Activated CD4-positive, alpha-beta T cell treated with anti-CD3 and anti-CD28 coated beads, Interleukin-2, amount 10 ng/mL, durations not matched to agents 24 days and 14 days (primary cell): ENCODE measurements at regions not wholly inside any gene's neighbourhood (a gene's known extent, or its start where the extent isn't known, plus 50 kb on each side); places are given as distances from the start of the nearest gene placed in this dataset.

Experiments used
- DNase-seq: peaks from one replicate; pipeline ENCODE4 v3.0.0; 2022
- H3K27ac Mint-ChIP-seq: one replicate; pipeline ENCODE4 v1.8.0; 2022; ENCODE audit warnings: mild to moderate bottlenecking, mixed read lengths
- H3K27me3 Mint-ChIP-seq: one replicate; pipeline ENCODE4 v1.8.0; 2022; ENCODE audit warnings: mixed read lengths
- H3K36me3 Mint-ChIP-seq: one replicate; pipeline ENCODE4 v1.8.0; 2022; ENCODE audit warnings: low read depth, mild to moderate bottlenecking, mixed read lengths
- H3K4me1 Mint-ChIP-seq: one replicate; pipeline ENCODE4 v1.8.0; 2021; ENCODE audit warnings: mixed read lengths
- H3K4me3 Mint-ChIP-seq: one replicate; pipeline ENCODE4 v1.8.0; 2022; ENCODE audit warnings: mild to moderate bottlenecking, moderate library complexity, mixed read lengths
- H3K9me3 Mint-ChIP-seq: one replicate; pipeline ENCODE4 v1.8.0; 2021; ENCODE audit warnings: mixed read lengths
- intact Hi-C: fragments of 100-400 bp; cut with micrococcal nuclease; formaldehyde crosslinking; loops from one replicate; pipeline ENCODE4 v1.15.1; 2023

GRCh38 chr15:38652183-38652794 lies 87.7 kb upstream of the RASGRP1 start:
- Mint-ChIP-seq H3K4me3 (peak overlapping the region; percentile 82), H3K9me3 (no peaks in the 10 kb centered on the region), H3K27ac (peak overlapping the region; percentile 90), H3K4me1 (peaks cover 68% of the 10 kb centered on the region), H3K36me3 (peaks cover 10% of the 10 kb centered on the region), H3K27me3 (no peaks in the 10 kb centered on the region)
- intact Hi-C loops: no loop called here
- DNase-seq: peak; percentile 72

GRCh38 chr15:38652998-38653397 lies 88.4 kb upstream of the RASGRP1 start:
- Mint-ChIP-seq H3K4me1 (peaks cover 65% of the 10 kb centered on the region), H3K4me3 (peak overlapping the region; percentile 82), H3K9me3 (no peaks in the 10 kb centered on the region), H3K27ac (peak overlapping the region; percentile 90), H3K27me3 (no peaks in the 10 kb centered on the region), H3K36me3 (peaks cover 10% of the 10 kb centered on the region)
- DNase-seq: peak; percentile 95
- intact Hi-C loops: loop anchor here (1.0 kb wide), 3 partner anchors 12 to 30 kb away; no protein-coding TSS in a partner anchor

GRCh38 chr15:38658431-38658830 lies 93.8 kb upstream of the RASGRP1 start:
- peaks cover 7% of the 10 kb centered on the region for H3K36me3 Mint-ChIP-seq

GRCh38 chr15:38660738-38661137 lies 96.1 kb upstream of the RASGRP1 start:
- peaks cover 3% of the 10 kb centered on the region for H3K9me3 Mint-ChIP-seq
- no peaks in the 10 kb centered on the region for H3K27me3 Mint-ChIP-seq
- intact Hi-C loops: loop anchor here (1.0 kb wide), 2 partner anchors 10 kb away; no protein-coding TSS in a partner anchor
- peak; percentile 74 for DNase-seq
- H3K36me3 Mint-ChIP-seq: peaks cover 4% of the 10 kb centered on the region
- peak overlapping the region; percentile 85 for H3K27ac Mint-ChIP-seq
- peaks cover 63% of the 10 kb centered on the region for H3K4me1 Mint-ChIP-seq
- peak overlapping the region; percentile 73 for H3K4me3 Mint-ChIP-seq

More at GRCh38 chr15:38658431-38658830, 93.8 kb upstream of the RASGRP1 start:
- DNase-seq: no peak
- H3K4me1 Mint-ChIP-seq: peaks cover 61% of the 10 kb centered on the region
- no peaks in the 10 kb centered on the region for H3K9me3 Mint-ChIP-seq
- no peaks in the 10 kb centered on the region for H3K27me3 Mint-ChIP-seq
- intact Hi-C loops: no loop called here
- peak overlapping the region; percentile 20 for H3K4me3 Mint-ChIP-seq
- H3K27ac Mint-ChIP-seq: peak overlapping the region; percentile 51

GRCh38 chr15:38662033-38662802 lies 97.6 kb upstream of the RASGRP1 start:
- H3K4me1 Mint-ChIP-seq: peaks cover 73% of the 10 kb centered on the region
- peak overlapping the region; percentile 24 for H3K4me3 Mint-ChIP-seq
- H3K27ac Mint-ChIP-seq: peak overlapping the region; percentile 53

GRCh38 chr15:38662805-38663204 lies 98.2 kb upstream of the RASGRP1 start:
- Mint-ChIP-seq H3K27ac (peak overlapping the region; percentile 53), H3K9me3 (peaks cover 10% of the 10 kb centered on the region), H3K27me3 (no peaks in the 10 kb centered on the region), H3K36me3 (peaks cover 4% of the 10 kb centered on the region), H3K4me3 (no peak overlapping the region), H3K4me1 (peaks cover 76% of the 10 kb centered on the region)
- intact Hi-C loops: no loop called here
- no peak for DNase-seq

More at GRCh38 chr15:38662033-38662802, 97.6 kb upstream of the RASGRP1 start:
- Mint-ChIP-seq H3K9me3 (peaks cover 4% of the 10 kb centered on the region), H3K36me3 (peaks cover 4% of the 10 kb centered on the region), H3K27me3 (no peaks in the 10 kb centered on the region)
- intact Hi-C loops: no loop called here
- DNase-seq: no peak

GRCh38 chr15:38665586-38666305 lies 101.1 kb upstream of the RASGRP1 start:
- intact Hi-C loops: loop anchor here (1.0 kb wide), 1 partner anchor 12 kb away; no protein-coding TSS in a partner anchor
- peaks cover 15% of the 10 kb centered on the region for H3K9me3 Mint-ChIP-seq
- H3K4me1 Mint-ChIP-seq: peaks cover 75% of the 10 kb centered on the region
- H3K36me3 Mint-ChIP-seq: no peaks in the 10 kb centered on the region
- H3K4me3 Mint-ChIP-seq: peak overlapping the region; percentile 53
- no peaks in the 10 kb centered on the region for H3K27me3 Mint-ChIP-seq
- DNase-seq: no peak
- H3K27ac Mint-ChIP-seq: peak overlapping the region; percentile 81

- intact Hi-C loops: no loop called here
- H3K36me3 Mint-ChIP-seq: no peaks in the 10 kb centered on the region
- no peaks in the 10 kb centered on the region for H3K27me3 Mint-ChIP-seq
- H3K4me3 Mint-ChIP-seq: peak overlapping the region; percentile 22
- H3K27ac Mint-ChIP-seq: peak overlapping the region; percentile 80
- peaks cover 15% of the 10 kb centered on the region for H3K9me3 Mint-ChIP-seq
- DNase-seq: no peak
- peaks cover 80% of the 10 kb centered on the region for H3K4me1 Mint-ChIP-seq
Observed at GRCh38 chr15:38666865-38667510, 102.4 kb upstream of the RASGRP1 start.

GRCh38 chr15:38667890-38668850 lies 103.6 kb upstream of the RASGRP1 start:
- no peak overlapping the region for H3K4me3 Mint-ChIP-seq
- intact Hi-C loops: no loop called here
- H3K9me3 Mint-ChIP-seq: peaks cover 15% of the 10 kb centered on the region

GRCh38 chr15:38668898-38669391 lies 104.3 kb upstream of the RASGRP1 start:
- peaks cover 84% of the 10 kb centered on the region for H3K4me1 Mint-ChIP-seq
- no peaks in the 10 kb centered on the region for H3K36me3 Mint-ChIP-seq
- peaks cover 15% of the 10 kb centered on the region for H3K9me3 Mint-ChIP-seq
- H3K4me3 Mint-ChIP-seq: no peak overlapping the region
- no peak overlapping the region for H3K27ac Mint-ChIP-seq
- intact Hi-C loops: no loop called here
- no peak for DNase-seq
- H3K27me3 Mint-ChIP-seq: no peaks in the 10 kb centered on the region

More at GRCh38 chr15:38667890-38668850, 103.6 kb upstream of the RASGRP1 start:
- Mint-ChIP-seq H3K27me3 (no peaks in the 10 kb centered on the region), H3K27ac (peak overlapping the region; percentile 80), H3K36me3 (no peaks in the 10 kb centered on the region), H3K4me1 (peaks cover 81% of the 10 kb centered on the region)
- no peak for DNase-seq

GRCh38 chr15:38670128-38671005 lies 105.8 kb upstream of the RASGRP1 start:
- H3K27ac Mint-ChIP-seq: peak overlapping the region; percentile 96
- peaks cover 12% of the 10 kb centered on the region for H3K9me3 Mint-ChIP-seq
- intact Hi-C loops: loop anchor here (1.0 to 2.0 kb wide), 7 partner anchors 10 to 114 kb away; partner anchors contain the start of gene RASGRP1
- peaks cover 80% of the 10 kb centered on the region for H3K4me1 Mint-ChIP-seq
- no peaks in the 10 kb centered on the region for H3K36me3 Mint-ChIP-seq
- DNase-seq: peak; percentile 91
- peak overlapping the region; percentile 68 for H3K4me3 Mint-ChIP-seq
- H3K27me3 Mint-ChIP-seq: no peaks in the 10 kb centered on the region
